ENCODE measurements at regions not wholly inside any gene's neighbourhood (a gene's known extent, or its start where the extent isn't known, plus 50 kb on each side); places are given as distances from the start of the nearest gene placed in this dataset.
"Not testable (repeated sequence)": the region's sequence is repeated elsewhere in the genome, so short reads cannot be mapped to it uniquely, and the experiment has no call there.

- peak; percentile 15 for DNase-seq
Observed at GRCh38 chr1:221263831-221264767, 384.9 kb downstream of the HLX start.

DNA sequence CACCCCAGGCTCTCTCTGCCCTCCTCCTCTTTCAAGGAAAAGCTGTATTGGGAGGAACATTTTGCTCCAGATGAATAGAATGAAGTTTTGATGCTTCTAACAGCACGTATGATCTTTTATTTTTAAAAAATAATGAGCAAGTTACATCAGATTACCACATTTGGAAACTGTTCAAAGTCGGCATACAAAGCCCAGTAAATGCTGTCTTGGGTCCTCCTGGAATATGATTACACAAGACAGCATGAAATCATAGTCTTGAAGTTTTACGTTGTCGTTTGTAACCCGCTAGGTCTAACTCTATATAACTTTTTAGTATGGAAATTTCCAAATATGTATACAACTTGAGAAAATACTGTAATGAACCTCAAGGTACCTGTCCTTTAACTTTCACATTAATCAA, 385.6 kb downstream of the HLX start:
- no peak for DNase-seq

GRCh38 chr1:221268295-221268694, 389.1 kb downstream of the HLX start:
- no peak for DNase-seq

DNA sequence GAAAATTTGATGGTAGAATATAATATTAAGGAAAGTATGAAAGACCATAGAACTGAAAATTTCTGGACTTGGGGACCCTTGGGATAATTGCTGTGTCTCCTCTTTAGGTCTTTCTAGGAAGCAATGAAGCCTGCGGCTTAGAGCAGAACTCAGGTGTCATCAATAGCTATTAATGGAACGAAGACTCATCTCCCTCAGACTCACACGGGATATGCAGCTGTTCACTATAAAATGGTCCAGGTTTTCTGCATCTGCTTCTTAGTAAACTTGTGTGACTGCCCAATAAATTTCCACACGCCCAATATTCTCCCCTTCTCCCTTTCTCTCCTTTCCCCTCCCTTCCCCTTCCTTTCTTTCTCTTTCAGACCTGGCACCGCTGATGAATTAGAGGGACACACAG, 392.5 kb downstream of the HLX start:
- DNase-seq, result no peak

GRCh38 chr1:221272940-221273339, 393.7 kb downstream of the HLX start:
- no peak for DNase-seq

- DNase-seq, result peak; percentile 94
Observed at GRCh38 chr1:221274373-221274772, 395.1 kb downstream of the HLX start.

DNA sequence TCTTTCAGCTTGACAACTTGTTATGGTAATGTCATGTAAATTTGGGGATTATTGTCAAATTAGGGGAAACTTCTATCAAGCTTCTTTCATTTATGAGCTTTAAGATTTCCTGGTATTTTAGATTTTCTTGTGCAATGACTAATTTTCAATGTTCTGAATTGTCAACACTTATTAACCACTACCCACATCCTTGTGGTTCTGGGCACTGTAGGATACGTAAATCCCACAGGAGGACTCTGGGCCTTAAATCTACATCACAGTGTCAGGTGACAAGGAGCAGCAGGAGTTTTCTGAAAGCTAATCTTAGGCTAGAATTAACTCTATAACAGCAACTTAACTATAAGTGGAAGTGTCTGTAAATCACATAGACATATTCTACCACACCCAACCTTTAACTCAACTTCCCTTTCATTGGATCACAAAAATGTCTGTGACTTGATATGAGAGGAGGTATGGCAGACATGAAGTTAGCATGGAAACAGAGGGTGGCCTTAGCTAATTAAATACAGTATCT, 397.7 kb downstream of the HLX start:
- DNase-seq, result no peak

GRCh38 chr1:221279146-221279545, 399.9 kb downstream of the HLX start:
- no peak for DNase-seq

GRCh38 chr1:221283532-221283931, 404.3 kb downstream of the HLX start:
- DNase-seq, result no peak

DNA sequence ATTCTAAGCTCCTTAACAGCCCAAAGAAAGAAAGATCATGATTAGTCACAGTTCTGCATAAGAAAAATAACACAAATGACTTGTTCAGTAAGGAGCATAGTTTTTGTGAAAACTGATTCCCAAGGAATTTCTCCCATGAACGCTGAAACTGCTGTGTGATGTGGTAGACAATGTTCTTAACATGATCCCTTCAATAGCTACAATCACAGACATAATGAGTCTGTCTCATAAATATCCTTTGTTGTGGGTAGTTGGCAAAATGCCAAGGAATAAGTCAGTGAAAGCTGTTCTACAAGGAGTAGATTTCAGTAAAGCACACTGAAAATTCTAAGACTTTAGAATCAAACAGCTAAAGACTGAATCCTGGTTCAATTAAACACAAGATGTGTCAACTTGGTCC, 404.8 kb downstream of the HLX start:
- peak; percentile 33 for DNase-seq

- DNase-seq, result not testable (repeated sequence)
Observed at GRCh38 chr1:221284991-221285390, 405.7 kb downstream of the HLX start.

- DNase-seq, result not testable (repeated sequence)
Observed at GRCh38 chr1:221285458-221286210, 406.4 kb downstream of the HLX start.

DNA sequence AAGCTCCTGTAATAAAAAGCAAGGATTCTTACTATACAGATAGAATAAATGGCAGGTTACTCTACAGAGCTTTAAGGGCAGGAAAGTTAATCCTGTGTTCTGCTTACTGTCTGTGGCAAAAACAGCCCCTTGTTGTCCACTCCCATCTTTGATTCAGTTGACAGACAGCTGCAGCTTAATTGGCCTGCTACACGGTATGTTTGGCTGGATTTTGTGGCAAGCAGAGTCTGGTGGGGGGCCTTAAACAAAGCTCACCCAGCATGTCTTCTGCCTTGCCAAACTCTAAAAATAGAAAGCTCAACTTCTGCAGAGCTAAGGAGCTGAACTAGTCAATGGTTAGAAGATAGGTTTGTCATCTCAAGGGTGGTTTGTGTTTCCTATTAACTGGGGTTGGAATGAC, 407.2 kb downstream of the HLX start:
- DNase-seq, result no peak

GRCh38 chr1:221289103-221289502, 409.9 kb downstream of the HLX start:
- no peak for DNase-seq

GRCh38 chr1:221290669-221291068, 411.4 kb downstream of the HLX start:
- no peak for DNase-seq

- no peak for DNase-seq
Observed at GRCh38 chr1:221291113-221291512, 411.9 kb downstream of the HLX start.

GRCh38 chr1:221292652-221293051, 413.4 kb downstream of the HLX start:
- no peak for DNase-seq

DNA sequence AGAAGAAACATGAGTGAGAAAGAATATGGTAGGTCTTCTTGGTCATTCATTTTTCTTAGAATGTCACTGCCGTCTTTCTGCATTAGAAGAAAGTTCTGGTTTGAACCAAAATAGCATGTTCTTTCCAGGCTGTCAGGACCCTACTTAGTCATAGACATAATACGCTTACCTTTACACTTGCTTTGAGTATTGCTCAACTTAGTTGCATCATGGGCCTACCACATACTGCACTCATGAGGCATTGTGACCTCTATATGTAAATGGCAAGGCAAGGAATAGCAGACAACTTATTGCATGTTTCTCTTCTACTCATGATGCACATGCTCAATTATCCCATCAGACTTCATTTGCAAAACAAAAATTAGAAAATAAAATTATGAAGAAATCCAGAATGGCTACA, 415.0 kb downstream of the HLX start:
- no peak for DNase-seq

- no peak for DNase-seq
Observed at GRCh38 chr1:221302357-221302756, 423.1 kb downstream of the HLX start.

GRCh38 chr1:221302810-221303209, 423.6 kb downstream of the HLX start:
- no peak for DNase-seq

DNA sequence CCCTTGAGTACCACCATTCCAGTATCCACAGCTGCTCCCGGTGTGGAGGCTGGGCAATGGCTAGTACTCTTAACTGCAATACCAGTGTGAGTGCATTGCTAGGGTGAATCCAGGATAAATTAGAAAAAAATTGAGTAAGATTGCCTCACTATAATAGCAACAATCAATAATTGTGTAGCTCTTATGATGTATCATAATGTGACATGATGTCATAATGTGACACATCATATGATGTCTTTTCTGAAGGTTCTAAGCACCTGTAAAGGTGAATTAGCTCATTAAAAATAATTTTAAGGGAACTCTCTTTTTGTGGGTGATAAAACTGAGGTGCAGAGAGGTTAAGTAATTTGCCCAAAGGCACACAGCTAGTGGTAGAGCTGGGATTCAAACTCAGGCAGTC, 424.4 kb downstream of the HLX start:
- DNase-seq, result no peak

DNA sequence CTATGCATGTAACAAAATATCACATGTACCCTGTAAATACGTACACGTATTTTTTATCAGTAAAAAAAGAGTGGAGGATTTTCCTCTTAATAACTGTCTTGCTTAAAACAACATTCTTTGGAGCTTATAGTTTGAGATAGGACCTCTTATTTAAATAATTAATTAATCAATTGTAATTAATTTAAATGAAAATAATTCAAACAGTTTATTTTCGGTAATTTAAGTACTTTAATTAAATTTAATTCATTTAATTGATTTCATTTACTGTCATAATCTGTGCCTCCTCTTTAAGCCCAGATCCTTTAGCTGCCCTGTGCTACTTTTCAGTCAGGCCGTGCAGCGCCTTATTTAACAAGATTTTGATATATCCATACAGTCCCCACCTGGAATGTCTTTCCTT, 427.0 kb downstream of the HLX start:
- no peak for DNase-seq

- DNase-seq, result no peak
Observed at GRCh38 chr1:221308534-221309511, 429.6 kb downstream of the HLX start.
